H1 (cell line): ENCODE measurements at regions not wholly inside any gene's neighbourhood (a gene's known extent, or its start where the extent isn't known, plus 50 kb on each side); places are given as distances from the start of the nearest gene placed in this dataset.

ENCODE experiments used
- HDAC6 ChIP-seq: IDR thresholded peaks from one replicate; pipeline ENCODE4 v1.7.1; 2012; ENCODE audit warnings: low read depth, mild to moderate bottlenecking, inconsistent platforms, low read length, moderate library complexity

DNA sequence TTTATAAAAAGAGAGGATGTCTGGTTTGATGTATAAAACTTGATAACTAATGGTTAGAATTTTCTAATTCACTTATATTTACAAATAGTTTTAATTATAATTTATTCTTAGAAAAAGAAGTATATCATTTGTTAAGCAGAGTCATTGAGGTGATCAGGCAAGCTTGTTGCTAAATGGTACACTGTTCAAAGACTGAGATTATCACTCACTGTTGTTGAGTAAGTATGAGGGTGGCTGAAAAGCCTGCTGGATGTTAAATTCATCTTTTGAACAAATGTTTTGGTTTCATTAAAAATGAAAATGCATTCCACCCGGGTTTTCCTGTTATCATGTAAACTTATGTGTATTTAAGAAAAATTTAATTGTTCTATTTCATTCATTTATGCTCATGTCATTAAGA lies 451.8 kb downstream of the ADAMTS20 start (continued):
- no peak for TF ChIP-seq HDAC6
